Brain microvascular endothelial cell (primary cell): ENCODE measurements at regions not wholly inside any gene's neighbourhood (a gene's known extent, or its start where the extent isn't known, plus 50 kb on each side); places are given as distances from the start of the nearest gene placed in this dataset.
"Not testable (repeated sequence)": the region's sequence is repeated elsewhere in the genome, so short reads cannot be mapped to it uniquely, and the experiment has no call there.

ENCODE experiments used
- DNase-seq: peaks from one replicate; pipeline ENCODE4 v3.0.0-alpha.2; 2020
- H3K27ac ChIP-seq: fragments of 250-450 bp; sonication (Bioruptor Pico); 2 replicates; pipeline ENCODE4 v1.5.1; 2020; ENCODE audit warnings: mild to moderate bottlenecking, moderate library complexity
- H3K27me3 ChIP-seq: fragments of 250-450 bp; sonication (Bioruptor Pico); replicated peaks from 2 replicates; pipeline ENCODE4 v1.5.1; 2020; ENCODE audit warnings: mild to moderate bottlenecking
- H3K36me3 ChIP-seq: fragments of 250-450 bp; sonication (Bioruptor Pico); replicated peaks from 2 replicates; pipeline ENCODE4 v1.5.1; 2020; ENCODE audit warnings: mild to moderate bottlenecking
- H3K4me3 ChIP-seq: 2 replicates; pipeline ENCODE4 v1.5.1; 2011; ENCODE audit warnings: low read depth, mild to moderate bottlenecking, control low read depth, low read length, moderate library complexity
- in situ Hi-C: cut with HindIII; loops from 2 replicates; pipeline ENCODE4 v1.10.0; 2017; ENCODE audit warnings: low sequenced_read_pairs, low pct_ligation_motif_present
- TF ChIP-seq, protein P1 (sequence below): IDR thresholded peaks from 2 replicates; pipeline ENCODE4 v1.5.1; 2011; ENCODE audit warnings: low read depth, mild to moderate bottlenecking, moderate library complexity, low read length, control low read depth, inconsistent platforms; ENCODE audit errors: missing control alignments

DNA sequence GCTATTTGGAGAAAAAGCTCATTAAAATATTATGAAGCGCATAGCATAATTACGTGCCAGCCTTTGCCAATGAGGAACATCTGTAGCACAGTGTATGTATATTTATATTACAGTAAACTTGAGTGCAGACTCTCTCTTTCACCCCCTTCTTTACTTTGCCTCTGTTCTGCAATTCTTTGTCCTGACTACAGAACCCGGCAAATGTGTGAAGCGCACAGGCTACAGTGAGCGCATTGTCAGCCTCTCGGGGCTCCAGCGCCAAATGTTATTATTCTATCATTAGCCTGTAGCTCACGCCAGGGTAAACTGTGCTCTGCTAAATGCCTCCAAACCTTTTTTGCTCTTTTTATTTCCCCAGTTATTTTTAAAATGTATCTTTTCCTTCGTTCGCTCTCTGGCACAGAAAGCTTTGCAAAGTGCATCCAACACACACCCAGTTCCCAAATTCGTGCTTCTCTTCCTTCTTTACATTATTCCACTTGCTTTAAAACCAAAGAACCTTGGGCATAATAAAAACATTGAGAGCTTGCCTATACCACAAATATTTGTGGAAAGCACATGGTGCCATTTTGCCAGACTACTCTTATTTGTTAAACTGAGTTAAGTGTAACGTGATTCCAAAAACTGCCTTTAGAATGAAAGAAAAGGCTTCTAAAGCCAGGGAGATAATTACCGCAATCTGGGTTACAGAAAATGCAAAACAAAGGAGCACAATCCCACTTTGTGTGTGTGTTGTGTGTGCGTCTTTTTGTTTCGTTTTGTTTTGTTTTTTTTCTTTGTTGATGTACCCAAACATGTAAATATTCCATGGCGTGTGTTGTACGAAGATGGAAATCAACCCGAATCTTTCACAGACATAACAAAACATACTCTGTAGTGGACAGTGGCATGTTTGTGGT is 164.1 kb upstream of the MPDZ start:
- TF ChIP-seq, protein P1, sequence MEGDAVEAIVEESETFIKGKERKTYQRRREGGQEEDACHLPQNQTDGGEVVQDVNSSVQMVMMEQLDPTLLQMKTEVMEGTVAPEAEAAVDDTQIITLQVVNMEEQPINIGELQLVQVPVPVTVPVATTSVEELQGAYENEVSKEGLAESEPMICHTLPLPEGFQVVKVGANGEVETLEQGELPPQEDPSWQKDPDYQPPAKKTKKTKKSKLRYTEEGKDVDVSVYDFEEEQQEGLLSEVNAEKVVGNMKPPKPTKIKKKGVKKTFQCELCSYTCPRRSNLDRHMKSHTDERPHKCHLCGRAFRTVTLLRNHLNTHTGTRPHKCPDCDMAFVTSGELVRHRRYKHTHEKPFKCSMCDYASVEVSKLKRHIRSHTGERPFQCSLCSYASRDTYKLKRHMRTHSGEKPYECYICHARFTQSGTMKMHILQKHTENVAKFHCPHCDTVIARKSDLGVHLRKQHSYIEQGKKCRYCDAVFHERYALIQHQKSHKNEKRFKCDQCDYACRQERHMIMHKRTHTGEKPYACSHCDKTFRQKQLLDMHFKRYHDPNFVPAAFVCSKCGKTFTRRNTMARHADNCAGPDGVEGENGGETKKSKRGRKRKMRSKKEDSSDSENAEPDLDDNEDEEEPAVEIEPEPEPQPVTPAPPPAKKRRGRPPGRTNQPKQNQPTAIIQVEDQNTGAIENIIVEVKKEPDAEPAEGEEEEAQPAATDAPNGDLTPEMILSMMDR = no peak
- no peak overlapping the region for H3K4me3 ChIP-seq
- DNase-seq = no peak
- no peaks in the 10 kb centered on the region for H3K36me3 ChIP-seq
- no peak overlapping the region for H3K27ac ChIP-seq
- no peaks in the 10 kb centered on the region for H3K27me3 ChIP-seq
- in situ Hi-C loops = loop anchor here (25.0 kb wide), 1 partner anchor 919 kb away; no protein-coding TSS in a partner anchor

DNA sequence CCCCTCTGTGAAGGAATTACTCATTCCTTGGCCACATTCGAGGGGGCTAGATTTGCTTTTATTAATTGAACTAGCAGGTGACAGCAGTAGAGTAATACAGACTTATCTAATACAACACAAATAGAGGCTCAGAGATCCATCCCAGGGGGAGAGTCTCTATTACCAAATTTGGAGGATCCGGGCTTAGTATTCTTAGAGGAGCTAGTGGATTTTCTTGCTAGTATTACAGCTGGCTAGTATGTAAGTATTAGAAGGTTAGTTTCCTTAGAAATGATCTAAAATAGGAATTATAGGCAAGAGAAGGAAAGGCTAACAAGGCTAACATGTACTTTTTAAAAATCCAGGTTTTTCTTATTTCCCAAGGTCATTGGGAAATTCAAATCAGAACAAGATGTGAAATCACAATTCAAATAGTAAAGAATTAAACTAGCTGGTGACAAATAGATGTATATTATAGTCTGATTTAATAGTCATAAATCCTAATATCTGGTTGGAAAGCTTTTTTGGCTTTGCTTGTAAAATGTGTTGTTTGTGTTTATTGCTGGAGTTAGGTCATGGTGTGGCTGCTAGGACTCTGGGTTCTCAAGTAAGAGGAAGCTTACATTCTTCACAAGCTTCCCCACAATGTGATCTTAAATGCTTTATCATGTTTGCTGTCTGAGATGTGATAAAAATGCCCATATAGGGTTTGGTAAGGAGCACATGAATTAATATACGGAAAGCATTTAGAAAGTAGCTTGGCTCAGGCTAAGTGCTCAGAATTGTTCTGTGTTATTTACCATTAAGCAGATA is 160.4 kb upstream of the MPDZ start:
- H3K27ac ChIP-seq = no peak overlapping the region
- no peaks in the 10 kb centered on the region for H3K36me3 ChIP-seq
- no peak overlapping the region for H3K4me3 ChIP-seq
- no peaks in the 10 kb centered on the region for H3K27me3 ChIP-seq
- in situ Hi-C loops = loop anchor here (25.0 kb wide), 1 partner anchor 922 kb away; no protein-coding TSS in a partner anchor
- no peak for DNase-seq
- TF ChIP-seq, protein P1 = no peak

DNA sequence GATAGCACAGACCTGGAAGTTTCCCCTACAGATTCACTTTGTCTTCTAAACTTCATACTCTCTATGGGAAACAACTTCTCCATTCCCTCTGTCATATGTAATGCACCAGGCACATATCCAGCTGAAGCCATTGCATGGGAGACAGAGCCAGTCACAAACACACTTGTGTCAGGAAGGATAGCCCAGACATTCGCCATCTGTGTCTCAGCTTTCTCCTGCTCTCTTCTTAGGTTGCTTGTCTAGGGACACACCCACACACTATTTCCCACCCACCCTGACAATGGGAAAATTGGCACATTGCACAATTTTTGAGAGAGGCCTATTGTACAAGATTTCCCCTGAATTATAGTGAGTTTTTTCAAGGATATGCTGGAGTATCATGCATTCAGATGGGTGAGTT is 158.4 kb upstream of the MPDZ start:
- no peak overlapping the region for H3K4me3 ChIP-seq
- in situ Hi-C loops = loop anchor here (25.0 kb wide), 1 partner anchor 924 kb away; no protein-coding TSS in a partner anchor
- H3K27me3 ChIP-seq = no peaks in the 10 kb centered on the region
- H3K36me3 ChIP-seq = no peaks in the 10 kb centered on the region
- TF ChIP-seq, protein P1 = no peak
- DNase-seq = no peak
- no peak overlapping the region for H3K27ac ChIP-seq

DNA sequence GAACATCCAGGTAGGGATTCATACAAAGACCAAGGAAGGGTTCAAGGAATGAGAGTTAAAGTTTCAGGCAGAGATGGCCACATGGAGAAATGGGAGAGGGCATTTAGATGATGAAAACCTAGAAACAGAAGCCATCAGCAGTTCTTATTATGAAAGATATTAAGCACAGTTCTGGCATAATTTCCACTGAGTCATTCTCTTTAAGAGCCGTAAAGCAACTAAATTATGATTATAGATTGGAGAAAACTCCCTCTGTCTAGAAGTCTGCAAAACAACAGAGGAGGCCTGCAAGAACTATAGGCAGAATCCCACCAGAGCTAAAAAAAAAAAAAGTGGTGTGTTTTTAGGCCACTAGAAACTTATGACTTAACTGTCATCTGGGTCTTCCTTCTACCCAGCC is 157.1 kb upstream of the MPDZ start:
- Histone ChIP-seq H3K36me3 (no peaks in the 10 kb centered on the region), H3K27me3 (no peaks in the 10 kb centered on the region), H3K27ac (no peak overlapping the region), H3K4me3 (no peak overlapping the region)
- in situ Hi-C loops = loop anchor here (25.0 kb wide), 1 partner anchor 926 kb away; no protein-coding TSS in a partner anchor
- TF ChIP-seq, protein P1 = no peak
- no peak for DNase-seq

DNA sequence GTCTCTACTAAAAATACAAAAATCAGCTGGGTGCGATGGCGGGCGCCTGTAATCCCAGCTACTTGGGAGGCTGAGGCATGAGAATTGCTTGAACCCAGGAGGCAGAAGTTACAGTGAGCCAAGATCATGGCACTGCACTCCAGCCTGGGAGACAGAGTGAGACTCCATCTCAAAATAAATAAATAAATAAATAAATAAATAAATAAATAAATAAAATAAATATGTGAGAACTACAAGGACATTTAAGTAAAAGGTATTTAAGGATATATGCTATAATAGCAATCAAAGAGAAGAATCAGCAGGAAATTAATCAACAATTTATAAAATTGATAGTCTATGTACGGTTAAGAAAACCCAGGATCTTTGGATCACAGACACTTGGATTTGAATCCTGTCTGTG is 154.0 kb upstream of the MPDZ start:
- in situ Hi-C loops = loop anchor here (25.0 kb wide), 1 partner anchor 929 kb away; no protein-coding TSS in a partner anchor
- DNase-seq, H3K4me3 ChIP-seq, H3K27me3 ChIP-seq, H3K36me3 ChIP-seq, H3K27ac ChIP-seq: not testable (repeated sequence)

DNA sequence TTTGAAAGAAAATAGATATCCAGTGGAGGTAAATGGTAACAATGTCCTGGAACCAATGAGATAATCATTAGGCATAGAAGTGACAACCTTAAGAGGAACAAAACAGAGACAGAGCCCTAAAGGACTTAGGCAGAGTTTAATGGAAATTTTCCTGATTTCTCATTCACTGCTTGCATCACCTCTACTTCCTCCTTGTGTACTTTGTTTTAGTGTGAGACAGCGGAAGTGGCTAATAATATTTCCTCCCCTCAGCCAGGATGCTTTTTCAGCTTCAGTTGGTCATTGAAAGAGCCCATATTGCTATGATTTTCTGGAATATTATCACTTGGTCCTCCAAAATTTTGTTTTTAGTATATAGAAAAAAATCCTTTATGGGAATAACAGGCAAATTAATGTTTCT is 153.4 kb upstream of the MPDZ start:
- H3K27me3 ChIP-seq = no peaks in the 10 kb centered on the region
- TF ChIP-seq, protein P1 = no peak
- no peak overlapping the region for H3K4me3 ChIP-seq
- no peak overlapping the region for H3K27ac ChIP-seq
- DNase-seq = no peak
- in situ Hi-C loops = loop anchor here (25.0 kb wide), 1 partner anchor 929 kb away; no protein-coding TSS in a partner anchor
- H3K36me3 ChIP-seq = no peaks in the 10 kb centered on the region
